Suprapubic skin (tissue), 4 donors: ENCODE measurements at regions not wholly inside any gene's neighbourhood (a gene's known extent, or its start where the extent isn't known, plus 50 kb on each side); places are given as distances from the start of the nearest gene placed in this dataset.

Experiments used
- DNase-seq, 2 donors: peaks; one replicate each; pipeline ENCODE4 v3.0.0-alpha.2; 2019; ENCODE audit warnings: low spot score in 2 of 2
- H3K27ac ChIP-seq: fragments of 200-600 bp; sonication (generic); one replicate; pipeline ENCODE4 v1.5.1; 2019
- H3K27me3 ChIP-seq: fragments of 200-600 bp; sonication (generic); one replicate; pipeline ENCODE4 v1.5.1; 2019
- H3K36me3 ChIP-seq: fragments of 200-600 bp; sonication (generic); one replicate; pipeline ENCODE4 v1.5.1; 2019
- H3K4me1 ChIP-seq: fragments of 200-600 bp; sonication (generic); one replicate; pipeline ENCODE4 v1.5.1; 2019
- H3K4me3 ChIP-seq: fragments of 200-600 bp; sonication (generic); one replicate; pipeline ENCODE4 v1.5.1; 2019; ENCODE audit warnings: mild to moderate bottlenecking
- H3K9me3 ChIP-seq: fragments of 200-600 bp; sonication (generic); one replicate; pipeline ENCODE4 v1.5.1; 2019
- EP300 ChIP-seq: sonication (generic); formaldehyde crosslinking; IDR thresholded peaks from one replicate; pipeline ENCODE4 v1.6.1; 2017; ENCODE audit warnings: antibody characterized with exemption
- POLR2A ChIP-seq, 2 donors: fragments of 450-650 bp; IDR thresholded peaks; one replicate each; pipeline ENCODE4 v1.6.1; 2017; ENCODE audit warnings: antibody characterized with exemption in 2 of 2, mild to moderate bottlenecking in 2 of 2, moderate library complexity in 2 of 2
- POLR2AphosphoS5 ChIP-seq, 3 donors: sonication (generic); formaldehyde crosslinking; IDR thresholded peaks; one replicate each; pipeline ENCODE4 v1.6.1; 2017; ENCODE audit warnings: antibody characterized with exemption in 3 of 3
- WGBS: methylation state at CpG from one replicate; pipeline ENCODE4 v1.1.5; 2018; 5-methylcytosine and 5-hydroxymethylcytosine counted together
- TF ChIP-seq, protein P1 (sequence below), 2 donors: fragments of 200-600 bp in 1 of 2; fragments of 450-650 bp in 1 of 2; sonication (generic) in 1 of 2; IDR thresholded peaks; one replicate each; pipeline ENCODE4 v1.5.1; 2016 to 2019; ENCODE audit warnings: antibody characterized with exemption in 2 of 2, mild to moderate bottlenecking in 1 of 2, moderate library complexity in 1 of 2

GRCh38 chr2:217429981-217430500, 570.2 kb upstream of the TNP1 start:
- TF ChIP-seq POLR2A (IDR thresholded peaks at IDR 0.05), result no peak
- TF ChIP-seq EP300, result no peak
- TF ChIP-seq, protein P1, sequence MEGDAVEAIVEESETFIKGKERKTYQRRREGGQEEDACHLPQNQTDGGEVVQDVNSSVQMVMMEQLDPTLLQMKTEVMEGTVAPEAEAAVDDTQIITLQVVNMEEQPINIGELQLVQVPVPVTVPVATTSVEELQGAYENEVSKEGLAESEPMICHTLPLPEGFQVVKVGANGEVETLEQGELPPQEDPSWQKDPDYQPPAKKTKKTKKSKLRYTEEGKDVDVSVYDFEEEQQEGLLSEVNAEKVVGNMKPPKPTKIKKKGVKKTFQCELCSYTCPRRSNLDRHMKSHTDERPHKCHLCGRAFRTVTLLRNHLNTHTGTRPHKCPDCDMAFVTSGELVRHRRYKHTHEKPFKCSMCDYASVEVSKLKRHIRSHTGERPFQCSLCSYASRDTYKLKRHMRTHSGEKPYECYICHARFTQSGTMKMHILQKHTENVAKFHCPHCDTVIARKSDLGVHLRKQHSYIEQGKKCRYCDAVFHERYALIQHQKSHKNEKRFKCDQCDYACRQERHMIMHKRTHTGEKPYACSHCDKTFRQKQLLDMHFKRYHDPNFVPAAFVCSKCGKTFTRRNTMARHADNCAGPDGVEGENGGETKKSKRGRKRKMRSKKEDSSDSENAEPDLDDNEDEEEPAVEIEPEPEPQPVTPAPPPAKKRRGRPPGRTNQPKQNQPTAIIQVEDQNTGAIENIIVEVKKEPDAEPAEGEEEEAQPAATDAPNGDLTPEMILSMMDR (IDR thresholded peaks at IDR 0.05), result no peak
- no peak for TF ChIP-seq POLR2AphosphoS5 (IDR thresholded peaks at IDR 0.05)
- WGBS, result 85% methylated on average over 6 of the region's 6 CpGs
- Histone ChIP-seq H3K27me3 (no peaks in the 10 kb centered on the region), H3K36me3 (no peaks in the 10 kb centered on the region), H3K4me3 (no peak overlapping the region), H3K9me3 (no peaks in the 10 kb centered on the region), H3K4me1 (peaks cover 26% of the 10 kb centered on the region), H3K27ac (no peak overlapping the region)
- no peak for DNase-seq

GRCh38 chr2:217421834-217422233, 562.0 kb upstream of the TNP1 start:
- peaks cover 10% of the 10 kb centered on the region for H3K4me1 ChIP-seq
- no peak overlapping the region for H3K4me3 ChIP-seq
- no peak for DNase-seq
- no peaks in the 10 kb centered on the region for H3K36me3 ChIP-seq
- TF ChIP-seq POLR2AphosphoS5 (IDR thresholded peaks at IDR 0.05), result no peak
- no peak for TF ChIP-seq EP300
- TF ChIP-seq, protein P1 (IDR thresholded peaks at IDR 0.05), result no peak
- no peak for TF ChIP-seq POLR2A (IDR thresholded peaks at IDR 0.05)
- H3K9me3 ChIP-seq, result no peaks in the 10 kb centered on the region
- H3K27ac ChIP-seq, result no peak overlapping the region
- H3K27me3 ChIP-seq, result no peaks in the 10 kb centered on the region

- Histone ChIP-seq H3K4me3 (no peak overlapping the region), H3K36me3 (no peaks in the 10 kb centered on the region), H3K4me1 (peaks cover 10% of the 10 kb centered on the region), H3K27ac (no peak overlapping the region), H3K27me3 (no peaks in the 10 kb centered on the region), H3K9me3 (no peaks in the 10 kb centered on the region)
- WGBS, result 82% methylated on average over 4 of the region's 4 CpGs
- TF ChIP-seq POLR2AphosphoS5 (IDR thresholded peaks at IDR 0.05) (no peak), EP300 (no peak), POLR2A (IDR thresholded peaks at IDR 0.05) (no peak)
- TF ChIP-seq, protein P1 (IDR thresholded peaks at IDR 0.05), result no peak
- DNase-seq, result no peak
These were observed 561.0 kb upstream of the TNP1 start for GRCh38 chr2:217420854-217421253.

DNA sequence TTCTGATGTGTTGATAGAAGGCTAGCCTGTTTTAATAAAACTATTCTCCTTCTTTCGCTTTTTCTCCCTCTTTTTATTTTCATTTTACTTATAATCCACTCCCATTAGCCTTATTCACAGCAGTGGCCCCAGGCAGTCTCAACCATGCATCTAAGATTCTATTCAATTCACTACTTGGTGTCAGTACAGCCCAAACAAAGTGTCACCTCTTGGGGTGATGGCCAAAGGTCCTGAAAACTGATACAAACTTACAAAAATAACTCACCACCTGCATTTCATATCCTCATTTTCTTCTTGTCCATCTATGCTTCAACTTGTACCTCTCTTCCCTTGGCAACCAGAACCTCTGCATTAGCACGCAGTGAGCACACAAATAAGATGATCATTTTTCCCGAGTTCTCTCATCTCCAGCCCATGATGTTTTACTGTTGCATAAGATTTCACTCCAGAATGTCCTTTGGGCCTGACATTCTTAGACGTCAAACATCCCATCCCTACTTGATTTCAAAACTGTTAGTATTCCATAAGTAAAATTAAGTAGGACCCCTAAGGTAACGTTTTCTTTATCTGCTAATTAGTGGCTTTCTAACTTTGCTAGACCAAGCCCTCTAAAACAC, 559.3 kb upstream of the TNP1 start:
- Histone ChIP-seq H3K36me3 (no peaks in the 10 kb centered on the region), H3K4me1 (peaks cover 10% of the 10 kb centered on the region), H3K4me3 (no peak overlapping the region), H3K27me3 (no peaks in the 10 kb centered on the region), H3K9me3 (no peaks in the 10 kb centered on the region), H3K27ac (peak overlapping the region; percentile 41)
- TF ChIP-seq POLR2A (IDR thresholded peaks at IDR 0.05), result no peak
- no peak for TF ChIP-seq EP300
- TF ChIP-seq, protein P1 (IDR thresholded peaks at IDR 0.05), result no peak
- no peak for TF ChIP-seq POLR2AphosphoS5 (IDR thresholded peaks at IDR 0.05)
- DNase-seq, result no peak
- 78% methylated on average over 5 of the region's 5 CpGs for WGBS

DNA sequence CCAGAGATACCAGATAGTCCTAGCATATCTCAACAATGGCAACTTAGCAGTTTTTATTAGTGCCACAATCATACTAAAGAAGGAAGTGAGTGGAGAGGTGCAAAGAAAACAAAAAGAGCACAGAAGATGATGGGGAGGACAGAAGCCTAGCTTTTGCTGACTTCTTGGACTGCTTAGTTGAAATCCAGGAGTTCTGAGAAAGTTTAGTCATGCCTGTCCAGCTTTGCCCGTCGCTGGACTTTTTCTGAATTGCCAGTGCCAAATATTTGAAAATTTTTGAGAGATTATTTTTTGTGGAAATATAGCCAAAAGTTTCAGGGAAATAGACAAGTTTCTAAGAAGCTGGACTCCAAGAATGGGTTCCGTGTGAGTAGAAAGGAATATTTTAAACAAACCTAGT, 558.7 kb upstream of the TNP1 start:
- H3K36me3 ChIP-seq, result no peaks in the 10 kb centered on the region
- H3K9me3 ChIP-seq, result no peaks in the 10 kb centered on the region
- H3K27me3 ChIP-seq, result no peaks in the 10 kb centered on the region
- peaks cover 10% of the 10 kb centered on the region for H3K4me1 ChIP-seq
- no peak for TF ChIP-seq EP300
- H3K4me3 ChIP-seq, result no peak overlapping the region
- 66% methylated on average over 3 of the region's 3 CpGs for WGBS
- H3K27ac ChIP-seq, result peak overlapping the region; percentile 41
- no peak for DNase-seq

DNA sequence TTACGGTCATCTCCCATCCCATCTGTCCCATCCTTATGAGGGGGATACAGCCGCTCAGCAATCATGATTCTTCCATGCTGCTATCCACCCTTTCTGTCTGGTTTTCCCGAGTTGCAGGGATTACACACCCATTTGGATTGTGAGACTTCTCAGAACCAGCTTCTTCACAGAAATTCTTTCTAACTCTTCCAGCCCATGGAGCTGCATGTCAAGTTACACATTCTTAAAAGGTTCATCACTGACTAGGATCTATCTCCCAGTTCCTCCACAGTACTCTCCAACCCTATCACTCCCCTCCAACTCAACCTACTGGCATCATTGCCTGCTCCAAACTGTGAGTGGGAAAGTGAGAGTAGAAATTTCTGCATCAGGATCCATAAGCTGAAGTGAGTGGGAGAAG, 558.2 kb upstream of the TNP1 start:
- 73% methylated on average over 3 of the region's 3 CpGs for WGBS
- Histone ChIP-seq H3K27ac (peak overlapping the region; percentile 41), H3K4me3 (no peak overlapping the region), H3K27me3 (no peaks in the 10 kb centered on the region), H3K9me3 (no peaks in the 10 kb centered on the region), H3K36me3 (no peaks in the 10 kb centered on the region), H3K4me1 (peaks cover 10% of the 10 kb centered on the region)
- no peak for DNase-seq
- no peak for TF ChIP-seq POLR2A (IDR thresholded peaks at IDR 0.05)
- no peak for TF ChIP-seq POLR2AphosphoS5 (IDR thresholded peaks at IDR 0.05)
- TF ChIP-seq, protein P1 (IDR thresholded peaks at IDR 0.05), result no peak
- TF ChIP-seq EP300, result no peak
